ENCODE measurements at regions not wholly inside any gene's neighbourhood (a gene's known extent, or its start where the extent isn't known, plus 50 kb on each side); places are given as distances from the start of the nearest gene placed in this dataset.

DNA sequence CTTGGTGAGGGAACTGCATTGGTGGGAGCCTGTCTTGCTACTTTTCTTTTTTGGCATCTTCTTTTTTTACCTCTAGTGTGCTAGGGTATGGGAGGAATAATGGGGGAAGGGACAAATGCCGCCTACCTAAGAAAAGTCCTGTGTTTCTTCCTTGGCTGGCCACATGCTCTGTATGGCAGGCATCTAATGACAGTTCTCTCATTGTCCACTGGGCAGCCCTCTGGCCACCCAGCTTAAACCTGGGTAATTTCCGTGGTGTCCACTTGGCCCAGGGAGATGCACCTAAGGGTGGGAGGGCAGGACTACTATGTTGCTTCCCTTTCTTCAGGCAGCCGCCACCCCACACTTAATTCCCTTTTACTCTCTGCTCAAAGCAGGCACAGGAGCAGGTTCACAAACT is 173.1 kb downstream of the YTHDC2 start:
- TF ChIP-seq, protein P1, sequence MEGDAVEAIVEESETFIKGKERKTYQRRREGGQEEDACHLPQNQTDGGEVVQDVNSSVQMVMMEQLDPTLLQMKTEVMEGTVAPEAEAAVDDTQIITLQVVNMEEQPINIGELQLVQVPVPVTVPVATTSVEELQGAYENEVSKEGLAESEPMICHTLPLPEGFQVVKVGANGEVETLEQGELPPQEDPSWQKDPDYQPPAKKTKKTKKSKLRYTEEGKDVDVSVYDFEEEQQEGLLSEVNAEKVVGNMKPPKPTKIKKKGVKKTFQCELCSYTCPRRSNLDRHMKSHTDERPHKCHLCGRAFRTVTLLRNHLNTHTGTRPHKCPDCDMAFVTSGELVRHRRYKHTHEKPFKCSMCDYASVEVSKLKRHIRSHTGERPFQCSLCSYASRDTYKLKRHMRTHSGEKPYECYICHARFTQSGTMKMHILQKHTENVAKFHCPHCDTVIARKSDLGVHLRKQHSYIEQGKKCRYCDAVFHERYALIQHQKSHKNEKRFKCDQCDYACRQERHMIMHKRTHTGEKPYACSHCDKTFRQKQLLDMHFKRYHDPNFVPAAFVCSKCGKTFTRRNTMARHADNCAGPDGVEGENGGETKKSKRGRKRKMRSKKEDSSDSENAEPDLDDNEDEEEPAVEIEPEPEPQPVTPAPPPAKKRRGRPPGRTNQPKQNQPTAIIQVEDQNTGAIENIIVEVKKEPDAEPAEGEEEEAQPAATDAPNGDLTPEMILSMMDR (IDR thresholded peaks at IDR 0.05): no peak
- no peak for TF ChIP-seq POLR2A (IDR thresholded peaks at IDR 0.05)
